HepG2 (cell line): ENCODE measurements at regions not wholly inside any gene's neighbourhood (a gene's known extent, or its start where the extent isn't known, plus 50 kb on each side); places are given as distances from the start of the nearest gene placed in this dataset.

Experiments
- ATF3 ChIP-seq: sonication (generic); formaldehyde crosslinking; IDR thresholded peaks from 2 replicates; pipeline ENCODE4 v1.4.0; 2020; ENCODE audit warnings: missing genetic modification reagents
- CREM ChIP-seq, 2 experiments: sonication (generic) in 1 of 2; formaldehyde crosslinking in 1 of 2; IDR thresholded peaks; 2 replicates each; pipeline versions ENCODE4 v1.4.0 to v1.6.1; 2016 to 2020; ENCODE audit warnings: antibody characterized with exemption in 1 of 2, mild to moderate bottlenecking in 1 of 2, missing genetic modification reagents in 1 of 2
- MTA3 ChIP-seq: sonication (generic); formaldehyde crosslinking; IDR thresholded peaks from 2 replicates; pipeline ENCODE4 v1.4.0; 2020; ENCODE audit warnings: missing genetic modification reagents
- ONECUT2 ChIP-seq: sonication (generic); formaldehyde crosslinking; IDR thresholded peaks from 2 replicates; pipeline ENCODE4 v1.4.0; 2020; ENCODE audit warnings: missing genetic modification reagents
- RBFOX2 ChIP-seq: fragments of 200-400 bp; formaldehyde crosslinking; IDR thresholded peaks from 2 replicates; pipeline ENCODE4 v1.6.1; 2017; ENCODE audit warnings: low read depth, mild to moderate bottlenecking, low read length
- SP1 ChIP-seq, 2 experiments: fragments of 450-650 bp in 1 of 2; sonication (generic) in 1 of 2; formaldehyde crosslinking in 1 of 2; IDR thresholded peaks; 2 replicates each; pipeline versions ENCODE4 v1.4.0 to v1.6.1; 2016 to 2020; ENCODE audit warnings: missing genetic modification reagents in 1 of 2
- SUZ12 ChIP-seq: fragments of 150-350 bp; IDR thresholded peaks from 2 replicates; pipeline ENCODE4 v1.6.1; 2014; ENCODE audit warnings: low read depth, low read length
- TMF1 ChIP-seq: sonication (generic); formaldehyde crosslinking; IDR thresholded peaks from 2 replicates; pipeline ENCODE4 v1.8.1; 2022; ENCODE audit warnings: low read depth, missing genetic modification reagents
- ZNF496 ChIP-seq: sonication (generic); formaldehyde crosslinking; IDR thresholded peaks from 2 replicates; pipeline ENCODE4 v1.8.1; 2023; ENCODE audit warnings: mild to moderate bottlenecking, moderate library complexity, missing genetic modification reagents; ENCODE audit not compliant: insufficient replicate concordance
- ZNF724P ChIP-seq: sonication (generic); formaldehyde crosslinking; IDR thresholded peaks from 2 replicates; pipeline ENCODE4 v1.8.0; 2022; ENCODE audit warnings: missing genetic modification reagents, borderline replicate concordance
- ZNF792 ChIP-seq: IDR thresholded peaks from 2 replicates; pipeline ENCODE4 v1.6.1; 2016
- TF ChIP-seq, protein P1 (sequence below): sonication (generic); formaldehyde crosslinking; IDR thresholded peaks from 2 replicates; pipeline ENCODE4 v1.5.0; 2020; ENCODE audit warnings: mild to moderate bottlenecking, missing genetic modification reagents, moderate library complexity
- TF ChIP-seq, protein P2 (sequence below): sonication (generic); formaldehyde crosslinking; conservative IDR thresholded peaks from 2 replicates; pipeline ENCODE4 v1.4.0; 2020; ENCODE audit warnings: missing genetic modification reagents

GRCh38 chr3:94539937-94540336 is 477.1 kb downstream of the NSUN3 start:
- TF ChIP-seq ZNF792, result no peak
- TF ChIP-seq ZNF496 (CRISPR knock-in tag), result no peak
- TF ChIP-seq, protein P1, sequence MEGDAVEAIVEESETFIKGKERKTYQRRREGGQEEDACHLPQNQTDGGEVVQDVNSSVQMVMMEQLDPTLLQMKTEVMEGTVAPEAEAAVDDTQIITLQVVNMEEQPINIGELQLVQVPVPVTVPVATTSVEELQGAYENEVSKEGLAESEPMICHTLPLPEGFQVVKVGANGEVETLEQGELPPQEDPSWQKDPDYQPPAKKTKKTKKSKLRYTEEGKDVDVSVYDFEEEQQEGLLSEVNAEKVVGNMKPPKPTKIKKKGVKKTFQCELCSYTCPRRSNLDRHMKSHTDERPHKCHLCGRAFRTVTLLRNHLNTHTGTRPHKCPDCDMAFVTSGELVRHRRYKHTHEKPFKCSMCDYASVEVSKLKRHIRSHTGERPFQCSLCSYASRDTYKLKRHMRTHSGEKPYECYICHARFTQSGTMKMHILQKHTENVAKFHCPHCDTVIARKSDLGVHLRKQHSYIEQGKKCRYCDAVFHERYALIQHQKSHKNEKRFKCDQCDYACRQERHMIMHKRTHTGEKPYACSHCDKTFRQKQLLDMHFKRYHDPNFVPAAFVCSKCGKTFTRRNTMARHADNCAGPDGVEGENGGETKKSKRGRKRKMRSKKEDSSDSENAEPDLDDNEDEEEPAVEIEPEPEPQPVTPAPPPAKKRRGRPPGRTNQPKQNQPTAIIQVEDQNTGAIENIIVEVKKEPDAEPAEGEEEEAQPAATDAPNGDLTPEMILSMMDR, result no peak
- no peak for TF ChIP-seq RBFOX2
- no peak for TF ChIP-seq ATF3 (CRISPR knock-in tag)
- TF ChIP-seq MTA3 (CRISPR knock-in tag), result no peak
- no peak for TF ChIP-seq SUZ12
- no peak for TF ChIP-seq ONECUT2 (CRISPR knock-in tag)
- no peak for TF ChIP-seq SP1 (IDR thresholded peaks at IDR 0.05)
- TF ChIP-seq SP1 (CRISPR knock-in tag; IDR thresholded peaks at IDR 0.05), result no peak
- TF ChIP-seq, protein P2, sequence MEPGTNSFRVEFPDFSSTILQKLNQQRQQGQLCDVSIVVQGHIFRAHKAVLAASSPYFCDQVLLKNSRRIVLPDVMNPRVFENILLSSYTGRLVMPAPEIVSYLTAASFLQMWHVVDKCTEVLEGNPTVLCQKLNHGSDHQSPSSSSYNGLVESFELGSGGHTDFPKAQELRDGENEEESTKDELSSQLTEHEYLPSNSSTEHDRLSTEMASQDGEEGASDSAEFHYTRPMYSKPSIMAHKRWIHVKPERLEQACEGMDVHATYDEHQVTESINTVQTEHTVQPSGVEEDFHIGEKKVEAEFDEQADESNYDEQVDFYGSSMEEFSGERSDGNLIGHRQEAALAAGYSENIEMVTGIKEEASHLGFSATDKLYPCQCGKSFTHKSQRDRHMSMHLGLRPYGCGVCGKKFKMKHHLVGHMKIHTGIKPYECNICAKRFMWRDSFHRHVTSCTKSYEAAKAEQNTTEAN (CRISPR knock-in tag), result no peak
- no peak for TF ChIP-seq ZNF724P
- TF ChIP-seq CREM (IDR thresholded peaks at IDR 0.05), result no peak
- no peak for TF ChIP-seq CREM (CRISPR knock-in tag; IDR thresholded peaks at IDR 0.05)
- no peak for TF ChIP-seq TMF1
